OCI-LY7 (cell line): ENCODE measurements at regions not wholly inside any gene's neighbourhood (a gene's known extent, or its start where the extent isn't known, plus 50 kb on each side); places are given as distances from the start of the nearest gene placed in this dataset.
"Not testable (repeated sequence)": the region's sequence is repeated elsewhere in the genome, so short reads cannot be mapped to it uniquely, and the experiment has no call there.

ENCODE experiments used
- BruUV-seq: library from RNA; stranded (reverse); fragments of 400-500 nt; replicated peaks from 2 replicates; lab custom pipeline; 2021; lab: Mats Ljungman, UMichigan
- CTCF ChIA-PET: fragments of 300-600 bp; sonication (Branson Sonifier 250); formaldehyde crosslinking; loops from one replicate; lab custom pipeline; 2022; ENCODE audit warnings: antibody characterized with exemption; ENCODE audit not compliant: unreplicated experiment; lab: Charles Lee
- POLR2A ChIA-PET: fragments of 300-600 bp; sonication (Branson Sonifier 250); formaldehyde crosslinking; loops from one replicate; lab custom pipeline; 2022; ENCODE audit warnings: antibody characterized with exemption; lab: Charles Lee
- DNase-seq: peaks from one replicate; pipeline ENCODE4 v3.0.0-alpha.2; 2015; ENCODE audit warnings: low spot score
- H2AFZ ChIP-seq: fragments of 200-600 bp; sonication (generic), shearing (Covaris generic); 2 replicates; pipeline ENCODE4 v1.6.1; 2014; ENCODE audit warnings: mild to moderate bottlenecking, antibody characterized with exemption, low read length, moderate library complexity
- H3K27ac ChIP-seq: fragments of 200-600 bp; sonication (generic); 2 replicates; pipeline ENCODE4 v1.5.1; 2014; ENCODE audit warnings: mixed run types, low read depth, mild to moderate bottlenecking, moderate library complexity, low read length, inconsistent platforms; ENCODE audit not compliant: poor library complexity, severe bottlenecking
- H3K36me3 ChIP-seq: fragments of 200-600 bp; sonication (generic); 2 replicates; pipeline ENCODE4 v1.6.1; 2014; ENCODE audit warnings: mild to moderate bottlenecking, antibody characterized with exemption, low read length, moderate library complexity, mixed read lengths; ENCODE audit not compliant: insufficient read depth
- H3K4me1 ChIP-seq: fragments of 200-600 bp; sonication (generic); 2 replicates; pipeline ENCODE4 v1.5.1; 2014; ENCODE audit warnings: mild to moderate bottlenecking, low read length; ENCODE audit not compliant: insufficient read depth, poor library complexity, severe bottlenecking
- H3K4me2 ChIP-seq: fragments of 200-600 bp; sonication (generic); 2 replicates; pipeline ENCODE4 v1.6.1; 2014; ENCODE audit warnings: mild to moderate bottlenecking, low read length
- H3K4me3 ChIP-seq: fragments of 200-600 bp; sonication (generic); 2 replicates; pipeline ENCODE4 v1.5.1; 2014; ENCODE audit warnings: mild to moderate bottlenecking, low read depth, low read length; ENCODE audit not compliant: poor library complexity, severe bottlenecking
- H3K79me2 ChIP-seq: fragments of 200-600 bp; sonication (generic); 2 replicates; pipeline ENCODE4 v1.6.1; 2016; ENCODE audit warnings: low read depth, mild to moderate bottlenecking, low read length, moderate library complexity, mixed read lengths; ENCODE audit not compliant: insufficient read depth
- H3K9me2 ChIP-seq: fragments of 200-600 bp; sonication (generic); 2 replicates; pipeline ENCODE4 v1.6.1; 2016; ENCODE audit warnings: mild to moderate bottlenecking, low read length, mixed read lengths; ENCODE audit not compliant: insufficient read depth
- H3K9me3 ChIP-seq: fragments of 200-600 bp; sonication (generic); 2 replicates; pipeline ENCODE4 v1.6.1; 2014; ENCODE audit warnings: mild to moderate bottlenecking, mixed run types, low read length, mixed read lengths
- H4K20me1 ChIP-seq: fragments of 200-600 bp; sonication (generic); 2 replicates; pipeline ENCODE4 v1.6.1; 2014; ENCODE audit warnings: mild to moderate bottlenecking, antibody characterized with exemption, low read length, moderate library complexity, mixed read lengths; ENCODE audit not compliant: insufficient read depth
- CTCF ChIP-seq: fragments of 200-600 bp; sonication (generic); conservative IDR thresholded peaks from 2 replicates; pipeline ENCODE4 v1.5.1; 2014; ENCODE audit warnings: mild to moderate bottlenecking, antibody characterized with exemption, low read length, moderate library complexity, mixed read lengths
- EZH2phosphoT487 ChIP-seq: fragments of 200-600 bp; sonication (generic); IDR thresholded peaks from 2 replicates; pipeline ENCODE4 v1.6.1; 2018; ENCODE audit warnings: low read depth, borderline replicate concordance, mild to moderate bottlenecking, mixed run types, antibody characterized with exemption, low read length, moderate library complexity, mixed read lengths
- intact Hi-C: fragments of 100-400 bp; cut with micrococcal nuclease; formaldehyde crosslinking; loops from one replicate; pipeline ENCODE4 v1.10.0; 2022; ENCODE audit not compliant: unreplicated experiment

GRCh38 chr4:10388146-10388545 is 69.1 kb downstream of the ZNF518B start:
- H3K79me2 ChIP-seq, H3K27ac ChIP-seq, H3K4me2 ChIP-seq, H3K4me3 ChIP-seq, POLR2A ChIA-PET, H2AFZ ChIP-seq, DNase-seq, H3K4me1 ChIP-seq, H4K20me1 ChIP-seq, intact Hi-C loops, H3K9me3 ChIP-seq, H3K9me2 ChIP-seq, H3K36me3 ChIP-seq, BruUV-seq, CTCF ChIA-PET: not testable (repeated sequence)

- H3K79me2 ChIP-seq: no peaks in the 10 kb centered on the region
- no peak overlapping the region for H2AFZ ChIP-seq
- no peaks in the 10 kb centered on the region for H3K9me2 ChIP-seq
- ChIA-PET POLR2A (interaction anchor here (1.0 kb wide), 1 partner anchor 8 kb away, joined by 4 read pairs; no protein-coding TSS in a partner anchor), CTCF (no interaction called here)
- H4K20me1 ChIP-seq: no peaks in the 10 kb centered on the region
- DNase-seq: no peak
- H3K9me3 ChIP-seq: no peaks in the 10 kb centered on the region
- no peaks in the 10 kb centered on the region for H3K4me1 ChIP-seq
- TF ChIP-seq EZH2phosphoT487 (no peak), CTCF (no peak)
- intact Hi-C loops: no loop called here
- H3K36me3 ChIP-seq: no peaks in the 10 kb centered on the region
- H3K4me3 ChIP-seq: no peak overlapping the region
- H3K27ac ChIP-seq: no peak overlapping the region
- BruUV-seq: no TSS peak
- no peak overlapping the region for H3K4me2 ChIP-seq
Measured at GRCh38 chr4:10385994-10386394, 71.2 kb downstream of the ZNF518B start.

- no peaks in the 10 kb centered on the region for H3K9me3 ChIP-seq
- CTCF ChIA-PET: no interaction called here
Measured at GRCh38 chr4:10384974-10385373, 72.3 kb downstream of the ZNF518B start.

GRCh38 chr4:10383417-10383816 is 73.8 kb downstream of the ZNF518B start:
- H3K9me3 ChIP-seq: no peaks in the 10 kb centered on the region
- no peak for DNase-seq
- no peak overlapping the region for H3K4me2 ChIP-seq
- no peaks in the 10 kb centered on the region for H3K36me3 ChIP-seq
- intact Hi-C loops: no loop called here
- no peak overlapping the region for H3K4me3 ChIP-seq
- no peaks in the 10 kb centered on the region for H3K9me2 ChIP-seq
- TF ChIP-seq CTCF (no peak), EZH2phosphoT487 (no peak)
- H3K79me2 ChIP-seq: no peaks in the 10 kb centered on the region
- CTCF ChIA-PET: no interaction called here
- H2AFZ ChIP-seq: no peak overlapping the region
- no peak overlapping the region for H3K27ac ChIP-seq
- POLR2A ChIA-PET: no interaction called here
- no peaks in the 10 kb centered on the region for H3K4me1 ChIP-seq
- H4K20me1 ChIP-seq: no peaks in the 10 kb centered on the region
- no TSS peak for BruUV-seq

More at GRCh38 chr4:10384974-10385373, 72.3 kb downstream of the ZNF518B start:
- intact Hi-C loops: no loop called here
- no peak for DNase-seq
- Histone ChIP-seq H3K9me2 (no peaks in the 10 kb centered on the region), H3K4me2 (no peak overlapping the region), H3K4me1 (no peaks in the 10 kb centered on the region), H2AFZ (no peak overlapping the region), H3K36me3 (no peaks in the 10 kb centered on the region), H3K27ac (no peak overlapping the region), H3K4me3 (no peak overlapping the region), H4K20me1 (no peaks in the 10 kb centered on the region), H3K79me2 (no peaks in the 10 kb centered on the region)
- BruUV-seq: no TSS peak
- POLR2A ChIA-PET: no interaction called here
- TF ChIP-seq EZH2phosphoT487: no peak

GRCh38 chr4:10382171-10382570 is 75.1 kb downstream of the ZNF518B start:
- CTCF ChIA-PET, H3K4me3 ChIP-seq, H3K79me2 ChIP-seq, H3K9me2 ChIP-seq, H3K36me3 ChIP-seq, H3K4me2 ChIP-seq, H4K20me1 ChIP-seq, DNase-seq, POLR2A ChIA-PET, H3K4me1 ChIP-seq, BruUV-seq, H3K9me3 ChIP-seq, H2AFZ ChIP-seq, intact Hi-C loops, H3K27ac ChIP-seq: not testable (repeated sequence)
